ENCODE measurements at regions not wholly inside any gene's neighbourhood (a gene's known extent, or its start where the extent isn't known, plus 50 kb on each side); places are given as distances from the start of the nearest gene placed in this dataset.

DNA sequence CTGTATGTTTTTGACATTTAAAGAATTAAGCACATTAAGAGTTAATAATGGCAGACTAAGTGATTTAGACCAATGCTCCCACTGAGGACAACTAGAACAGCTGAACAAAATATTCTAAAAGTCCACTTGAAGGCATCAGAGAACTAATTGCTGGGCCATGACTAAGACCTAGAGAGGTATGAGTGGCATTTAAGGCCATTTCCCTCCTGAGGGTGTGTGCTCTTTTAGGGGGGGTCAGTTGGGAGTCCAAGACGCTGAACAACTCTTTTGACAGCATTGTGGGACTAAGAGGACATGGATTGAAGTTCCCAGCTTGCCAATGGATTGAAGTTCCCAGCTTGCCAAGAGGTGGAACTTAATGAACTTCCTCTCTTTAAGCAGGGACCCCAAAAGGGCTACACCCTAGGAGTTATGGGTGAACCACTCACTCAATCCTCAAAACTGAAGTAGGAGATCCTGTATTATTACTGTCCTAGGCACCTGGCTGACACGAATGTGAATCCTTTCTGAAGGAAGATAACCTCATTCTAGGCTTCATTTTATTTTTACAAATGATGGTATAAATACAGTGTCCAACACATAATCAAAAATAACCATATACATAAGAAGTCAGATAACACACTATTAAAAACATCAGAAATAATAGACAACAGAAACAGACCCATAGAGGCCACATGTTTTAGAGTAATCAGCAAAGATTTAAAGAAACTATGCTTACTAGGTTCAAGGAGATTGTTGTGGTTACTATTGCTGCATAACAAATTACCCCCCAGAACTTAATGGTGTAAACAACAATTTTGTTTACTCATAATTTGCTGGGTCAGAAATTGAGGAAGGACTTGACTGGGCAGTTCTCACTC, 175.1 kb downstream of the VEGFA start:
- Histone ChIP-seq H3K36me3 (ENCODE audit: insufficient read depth, low read length) (no peaks in the 10 kb centered on the region), H3K27me3 (ENCODE audit: control insufficient read depth in 1 of 2, insufficient read depth in 2 of 2, low read length in 2 of 2) (no peaks in the 10 kb centered on the region), H3K27ac (ENCODE audit: low read depth, low read length) (no peak overlapping the region)

DNA sequence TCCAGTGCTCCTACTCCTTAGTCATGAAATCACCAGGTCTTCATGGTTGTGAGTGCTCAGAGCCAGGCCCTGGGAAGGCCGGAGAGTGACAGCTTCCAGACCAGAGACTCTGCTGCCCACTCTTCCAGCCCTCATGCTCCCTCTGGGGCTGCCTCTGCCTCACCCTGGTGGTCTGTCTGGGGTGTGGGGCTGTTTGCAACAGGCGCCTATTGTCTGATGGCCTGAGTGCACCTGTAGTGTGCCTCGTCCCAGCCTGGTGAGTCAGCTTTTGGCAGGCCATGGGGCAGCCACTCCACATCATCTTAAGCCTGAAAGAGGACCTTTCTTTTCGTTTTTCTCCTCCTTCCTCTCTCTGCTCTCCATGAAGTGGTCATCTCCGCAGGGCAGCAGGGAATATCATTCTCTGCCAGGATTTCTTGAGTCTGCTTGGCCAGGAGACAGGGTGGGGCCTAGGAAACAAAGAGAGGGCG, 173.8 kb downstream of the VEGFA start:
- H3K9me3 ChIP-seq (ENCODE audit: low read length), result no peaks in the 10 kb centered on the region
- H3K4me1 ChIP-seq (ENCODE audit: insufficient read depth, low read length), result no peaks in the 10 kb centered on the region
- H3K9ac ChIP-seq (ENCODE audit: low read length), result no peak overlapping the region
- no peak overlapping the region for H3K4me3 ChIP-seq (ENCODE audit: low read depth in 1 of 2, low read length in 2 of 2)
- no peak overlapping the region for H3K27ac ChIP-seq (ENCODE audit: low read depth, low read length)
- no peaks in the 10 kb centered on the region for H3K27me3 ChIP-seq (ENCODE audit: control insufficient read depth in 1 of 2, insufficient read depth in 2 of 2, low read length in 2 of 2)
- H3K36me3 ChIP-seq (ENCODE audit: insufficient read depth, low read length), result no peaks in the 10 kb centered on the region

More for the DNA sequence above, 175.1 kb downstream of the VEGFA start:
- Histone ChIP-seq H3K4me1 (ENCODE audit: insufficient read depth, low read length) (no peaks in the 10 kb centered on the region), H3K9me3 (ENCODE audit: low read length) (no peaks in the 10 kb centered on the region), H3K9ac (ENCODE audit: low read length) (no peak overlapping the region), H3K4me3 (ENCODE audit: low read depth in 1 of 2, low read length in 2 of 2) (no peak overlapping the region)

- Histone ChIP-seq H3K9me3 (ENCODE audit: low read length) (no peaks in the 10 kb centered on the region), H3K4me1 (ENCODE audit: insufficient read depth, low read length) (no peaks in the 10 kb centered on the region), H3K27me3 (ENCODE audit: control insufficient read depth in 1 of 2, insufficient read depth in 2 of 2, low read length in 2 of 2) (no peaks in the 10 kb centered on the region), H3K27ac (ENCODE audit: low read depth, low read length) (no peak overlapping the region), H3K9ac (ENCODE audit: low read length) (no peak overlapping the region), H3K4me3 (ENCODE audit: low read depth in 1 of 2, low read length in 2 of 2) (no peak overlapping the region), H3K36me3 (ENCODE audit: insufficient read depth, low read length) (no peaks in the 10 kb centered on the region)
Measured at GRCh38 chr6:43943099-43943766, 173.2 kb downstream of the VEGFA start.

DNA sequence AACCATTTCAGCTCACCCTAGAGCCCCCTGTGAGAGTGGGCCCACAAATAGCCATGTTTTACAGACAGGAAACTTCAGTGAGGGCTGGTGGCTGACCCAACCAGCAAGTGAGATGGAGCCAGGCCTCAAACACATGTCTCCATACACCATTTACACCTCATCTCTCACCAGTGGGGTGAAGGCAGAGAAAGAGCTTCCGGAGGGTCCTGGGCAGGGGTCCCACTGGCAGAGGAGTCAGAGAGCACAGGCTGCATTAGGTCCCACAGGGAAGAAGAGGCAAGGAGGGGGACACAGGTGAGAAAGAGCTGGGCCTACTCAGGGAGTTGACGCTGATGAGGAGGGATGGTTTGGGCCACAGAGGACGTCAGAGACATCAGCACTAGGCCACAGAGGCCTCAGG, 172.6 kb downstream of the VEGFA start:
- H3K27me3 ChIP-seq (ENCODE audit: control insufficient read depth in 1 of 2, insufficient read depth in 2 of 2, low read length in 2 of 2), result no peaks in the 10 kb centered on the region
- H3K9me3 ChIP-seq (ENCODE audit: low read length), result no peaks in the 10 kb centered on the region
- no peak overlapping the region for H3K4me3 ChIP-seq (ENCODE audit: low read depth in 1 of 2, low read length in 2 of 2)
- H3K4me1 ChIP-seq (ENCODE audit: insufficient read depth, low read length), result no peaks in the 10 kb centered on the region
- H3K36me3 ChIP-seq (ENCODE audit: insufficient read depth, low read length), result no peaks in the 10 kb centered on the region
- H3K9ac ChIP-seq (ENCODE audit: low read length), result no peak overlapping the region
- H3K27ac ChIP-seq (ENCODE audit: low read depth, low read length), result no peak overlapping the region

GRCh38 chr6:43942011-43942442, 172.0 kb downstream of the VEGFA start:
- H3K36me3 ChIP-seq (ENCODE audit: insufficient read depth, low read length), result no peaks in the 10 kb centered on the region
- H3K9me3 ChIP-seq (ENCODE audit: low read length), result no peaks in the 10 kb centered on the region
- H3K4me3 ChIP-seq (ENCODE audit: low read depth in 1 of 2, low read length in 2 of 2), result no peak overlapping the region
- no peak overlapping the region for H3K9ac ChIP-seq (ENCODE audit: low read length)
- no peaks in the 10 kb centered on the region for H3K4me1 ChIP-seq (ENCODE audit: insufficient read depth, low read length)
- H3K27ac ChIP-seq (ENCODE audit: low read depth, low read length), result no peak overlapping the region
- no peaks in the 10 kb centered on the region for H3K27me3 ChIP-seq (ENCODE audit: control insufficient read depth in 1 of 2, insufficient read depth in 2 of 2, low read length in 2 of 2)

- H3K4me1 ChIP-seq (ENCODE audit: insufficient read depth, low read length), result no peaks in the 10 kb centered on the region
- no peaks in the 10 kb centered on the region for H3K27me3 ChIP-seq (ENCODE audit: control insufficient read depth in 1 of 2, insufficient read depth in 2 of 2, low read length in 2 of 2)
- no peaks in the 10 kb centered on the region for H3K9me3 ChIP-seq (ENCODE audit: low read length)
- H3K36me3 ChIP-seq (ENCODE audit: insufficient read depth, low read length), result no peaks in the 10 kb centered on the region
- no peak overlapping the region for H3K9ac ChIP-seq (ENCODE audit: low read length)
- H3K27ac ChIP-seq (ENCODE audit: low read depth, low read length), result no peak overlapping the region
- no peak overlapping the region for H3K4me3 ChIP-seq (ENCODE audit: low read depth in 1 of 2, low read length in 2 of 2)
Measured at GRCh38 chr6:43941174-43941573, 171.2 kb downstream of the VEGFA start.

GRCh38 chr6:43940393-43941087, 170.5 kb downstream of the VEGFA start:
- Histone ChIP-seq H3K36me3 (ENCODE audit: insufficient read depth, low read length) (no peaks in the 10 kb centered on the region), H3K9me3 (ENCODE audit: low read length) (no peaks in the 10 kb centered on the region), H3K9ac (ENCODE audit: low read length) (no peak overlapping the region), H3K4me1 (ENCODE audit: insufficient read depth, low read length) (no peaks in the 10 kb centered on the region), H3K4me3 (ENCODE audit: low read depth in 1 of 2, low read length in 2 of 2) (no peak overlapping the region), H3K27ac (ENCODE audit: low read depth, low read length) (no peak overlapping the region), H3K27me3 (ENCODE audit: control insufficient read depth in 1 of 2, insufficient read depth in 2 of 2, low read length in 2 of 2) (no peaks in the 10 kb centered on the region)

DNA sequence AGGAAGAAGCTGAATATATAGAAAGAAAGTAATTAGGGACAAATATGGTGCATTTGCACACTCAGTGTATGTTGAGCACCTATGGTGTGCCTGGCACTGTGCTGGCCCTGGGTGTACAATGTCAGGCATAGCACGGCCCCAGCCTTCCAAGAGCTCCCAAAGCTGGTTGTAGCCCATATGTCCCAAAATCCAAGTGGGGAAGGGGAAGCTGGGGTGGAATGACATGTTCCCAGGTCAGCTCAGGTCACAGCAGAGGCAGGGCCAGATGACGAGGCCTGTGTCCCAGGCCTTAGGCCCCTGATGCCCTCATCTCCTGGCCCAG, 170.0 kb downstream of the VEGFA start:
- no peak overlapping the region for H3K27ac ChIP-seq (ENCODE audit: low read depth, low read length)
- no peaks in the 10 kb centered on the region for H3K27me3 ChIP-seq (ENCODE audit: control insufficient read depth in 1 of 2, insufficient read depth in 2 of 2, low read length in 2 of 2)
- H3K4me1 ChIP-seq (ENCODE audit: insufficient read depth, low read length), result no peaks in the 10 kb centered on the region
- H3K9ac ChIP-seq (ENCODE audit: low read length), result no peak overlapping the region
- H3K4me3 ChIP-seq (ENCODE audit: low read depth in 1 of 2, low read length in 2 of 2), result no peak overlapping the region
- H3K36me3 ChIP-seq (ENCODE audit: insufficient read depth, low read length), result no peaks in the 10 kb centered on the region
- H3K9me3 ChIP-seq (ENCODE audit: low read length), result no peaks in the 10 kb centered on the region

- no peaks in the 10 kb centered on the region for H3K27me3 ChIP-seq (ENCODE audit: control insufficient read depth in 1 of 2, insufficient read depth in 2 of 2, low read length in 2 of 2)
- no peak overlapping the region for H3K9ac ChIP-seq (ENCODE audit: low read length)
- H3K4me3 ChIP-seq (ENCODE audit: low read depth in 1 of 2, low read length in 2 of 2), result no peak overlapping the region
- no peaks in the 10 kb centered on the region for H3K9me3 ChIP-seq (ENCODE audit: low read length)
- no peak overlapping the region for H3K27ac ChIP-seq (ENCODE audit: low read depth, low read length)
- H3K36me3 ChIP-seq (ENCODE audit: insufficient read depth, low read length), result no peaks in the 10 kb centered on the region
- H3K4me1 ChIP-seq (ENCODE audit: insufficient read depth, low read length), result no peaks in the 10 kb centered on the region
Measured at GRCh38 chr6:43939281-43940070, 169.5 kb downstream of the VEGFA start.

DNA sequence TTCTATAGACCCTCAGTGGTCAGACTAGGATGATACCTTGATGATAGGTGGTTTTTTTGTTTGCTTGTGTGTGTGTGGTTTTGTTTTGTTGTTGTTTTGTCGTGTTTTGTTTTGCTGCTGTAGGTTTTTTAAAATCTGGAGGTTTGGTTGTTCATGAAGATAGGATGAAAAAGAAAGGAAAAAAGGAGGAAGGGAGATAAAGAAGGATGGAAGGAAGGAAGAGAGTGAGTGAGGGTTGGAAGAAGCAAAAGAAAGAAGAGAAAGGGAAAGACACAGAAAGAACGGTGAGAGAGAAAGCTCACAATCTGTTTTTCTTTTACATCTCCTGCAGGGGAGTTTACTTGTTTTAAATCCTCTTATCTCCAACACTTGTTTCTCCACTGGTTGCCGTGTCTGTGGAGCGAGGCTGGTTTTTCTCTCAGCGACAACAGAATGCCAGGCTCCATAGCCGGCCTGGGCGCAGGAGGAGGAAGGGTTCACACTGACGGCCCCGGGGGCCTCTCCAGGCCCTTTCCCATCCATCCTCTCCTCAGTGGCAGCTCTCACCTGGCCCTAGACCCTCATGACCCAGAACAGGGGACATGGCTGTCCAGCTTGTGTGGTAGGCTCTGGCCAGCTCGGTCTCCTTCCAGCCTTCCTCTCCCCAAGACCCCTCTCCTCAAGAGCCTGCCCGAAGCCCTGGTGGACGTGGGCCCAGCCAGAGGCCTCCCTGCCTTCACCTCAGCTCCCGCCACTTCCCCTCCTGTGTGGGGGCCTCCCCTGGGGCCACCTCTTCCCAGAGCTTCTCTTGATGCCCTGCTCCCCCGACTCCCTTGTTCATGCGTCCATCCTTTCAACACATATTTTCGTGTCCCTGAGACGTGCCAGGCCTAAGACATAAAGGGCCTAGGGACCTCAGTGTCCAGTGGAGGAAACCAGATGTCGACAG, 168.4 kb downstream of the VEGFA start:
- no peak overlapping the region for H3K9ac ChIP-seq (ENCODE audit: low read length)
- H3K4me3 ChIP-seq (ENCODE audit: low read depth in 1 of 2, low read length in 2 of 2), result no peak overlapping the region
- no peaks in the 10 kb centered on the region for H3K27me3 ChIP-seq (ENCODE audit: control insufficient read depth in 1 of 2, insufficient read depth in 2 of 2, low read length in 2 of 2)
- no peak overlapping the region for H3K27ac ChIP-seq (ENCODE audit: low read depth, low read length)
- no peaks in the 10 kb centered on the region for H3K36me3 ChIP-seq (ENCODE audit: insufficient read depth, low read length)
- peaks cover 5% of the 10 kb centered on the region for H3K4me1 ChIP-seq (ENCODE audit: insufficient read depth, low read length)
- no peaks in the 10 kb centered on the region for H3K9me3 ChIP-seq (ENCODE audit: low read length)

All from muscle layer of colon (tissue), 2 donors.